ENCODE measurements at regions not wholly inside any gene's neighbourhood (a gene's known extent, or its start where the extent isn't known, plus 50 kb on each side); places are given as distances from the start of the nearest gene placed in this dataset.
"Not testable (repeated sequence)": the region's sequence is repeated elsewhere in the genome, so short reads cannot be mapped to it uniquely, and the experiment has no call there.

- H3K27me3 ChIP-seq (replicated peaks in 2 of 5; ENCODE audit: control insufficient read depth in 4 of 5, insufficient read depth in 5 of 5, low read length in 4 of 5) = no peaks in the 10 kb centered on the region
- H3K9me3 ChIP-seq (ENCODE audit: control extremely low read depth in 1 of 5, control insufficient read depth in 4 of 5, insufficient read depth in 2 of 5, low read depth in 1 of 5, low read length in 4 of 5) = no peaks in the 10 kb centered on the region
- H3K4me1 ChIP-seq (ENCODE audit: control extremely low read depth in 1 of 4, control insufficient read depth in 4 of 4, insufficient read depth in 4 of 4, low read length in 3 of 4) = no peaks in the 10 kb centered on the region
- H3K27ac ChIP-seq (ENCODE audit: insufficient read depth in 1 of 2, low read depth in 1 of 2, low read length in 2 of 2, poor library complexity in 1 of 2, severe bottlenecking in 2 of 2) = no peak overlapping the region
- H3K36me3 ChIP-seq (ENCODE audit: control insufficient read depth in 4 of 4, insufficient read depth in 4 of 4, low read length in 3 of 4) = no peaks in the 10 kb centered on the region
- CTCF ChIA-PET = interaction anchor here (0.5 kb wide), 1 partner anchor 21 kb away, joined by 3 read pairs; no protein-coding TSS in a partner anchor
- DNase-seq = no peak
- WGBS (ENCODE audit: insufficient coverage) = 77% methylated on average over 2 of the region's 2 CpGs
- H3K4me3 ChIP-seq (ENCODE audit: control insufficient read depth in 1 of 7, extremely low read depth in 1 of 7, insufficient read depth in 4 of 7, low read depth in 2 of 7, low read length in 6 of 7) = no peak overlapping the region
- POLR2A ChIA-PET = no interaction called here
Observed at GRCh38 chr16:25571712-25572111, 120.0 kb upstream of the HS3ST4 start.

- Histone ChIP-seq H3K27me3 (replicated peaks in 2 of 5; ENCODE audit: control insufficient read depth in 4 of 5, insufficient read depth in 5 of 5, low read length in 4 of 5) (no peaks in the 10 kb centered on the region), H3K36me3 (ENCODE audit: control insufficient read depth in 4 of 4, insufficient read depth in 4 of 4, low read length in 3 of 4) (no peaks in the 10 kb centered on the region), H3K4me3 (ENCODE audit: control insufficient read depth in 1 of 7, extremely low read depth in 1 of 7, insufficient read depth in 4 of 7, low read depth in 2 of 7, low read length in 6 of 7) (no peak overlapping the region), H3K4me1 (ENCODE audit: control extremely low read depth in 1 of 4, control insufficient read depth in 4 of 4, insufficient read depth in 4 of 4, low read length in 3 of 4) (no peaks in the 10 kb centered on the region), H3K27ac (ENCODE audit: insufficient read depth in 1 of 2, low read depth in 1 of 2, low read length in 2 of 2, poor library complexity in 1 of 2, severe bottlenecking in 2 of 2) (no peak overlapping the region), H3K9me3 (ENCODE audit: control extremely low read depth in 1 of 5, control insufficient read depth in 4 of 5, insufficient read depth in 2 of 5, low read depth in 1 of 5, low read length in 4 of 5) (no peaks in the 10 kb centered on the region)
- POLR2A ChIA-PET = no interaction called here
- CTCF ChIA-PET = no interaction called here
- DNase-seq = no peak
- WGBS (ENCODE audit: insufficient coverage) = no CpG with 5 or more reads among the region's 3 CpGs
Observed at GRCh38 chr16:25570131-25570530, 121.6 kb upstream of the HS3ST4 start.

DNA sequence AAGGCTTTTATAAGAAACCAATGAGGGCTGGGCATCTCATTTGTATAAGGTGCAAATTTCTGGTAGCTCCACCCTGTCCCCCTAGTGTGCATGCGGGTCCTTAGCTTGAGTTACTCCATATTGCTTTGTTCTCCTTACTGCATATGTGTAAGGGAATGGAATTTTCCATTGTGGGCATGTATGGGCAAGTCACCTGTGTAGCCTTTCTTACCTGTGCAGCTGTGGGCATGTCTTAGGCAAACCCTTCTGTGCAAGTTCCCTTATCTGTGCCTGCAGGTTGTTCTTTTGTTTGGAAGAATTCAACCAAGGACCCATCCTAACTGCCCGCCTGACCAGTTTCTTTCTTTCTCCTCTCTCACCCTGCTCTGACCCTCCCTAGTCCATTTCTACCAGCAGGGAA lies 122.8 kb upstream of the HS3ST4 start:
- POLR2A ChIA-PET = no interaction called here
- CTCF ChIA-PET = no interaction called here
- H3K9me3 ChIP-seq (ENCODE audit: control extremely low read depth in 1 of 5, control insufficient read depth in 4 of 5, insufficient read depth in 2 of 5, low read depth in 1 of 5, low read length in 4 of 5) = no peaks in the 10 kb centered on the region
- H3K36me3 ChIP-seq (ENCODE audit: control insufficient read depth in 4 of 4, insufficient read depth in 4 of 4, low read length in 3 of 4) = no peaks in the 10 kb centered on the region
- WGBS (ENCODE audit: insufficient coverage) = 100% methylated on average over 1 of the region's 2 CpGs
- H3K27ac ChIP-seq (ENCODE audit: insufficient read depth in 1 of 2, low read depth in 1 of 2, low read length in 2 of 2, poor library complexity in 1 of 2, severe bottlenecking in 2 of 2) = no peak overlapping the region
- no peaks in the 10 kb centered on the region for H3K27me3 ChIP-seq (replicated peaks in 2 of 5; ENCODE audit: control insufficient read depth in 4 of 5, insufficient read depth in 5 of 5, low read length in 4 of 5)
- H3K4me1 ChIP-seq (ENCODE audit: control extremely low read depth in 1 of 4, control insufficient read depth in 4 of 4, insufficient read depth in 4 of 4, low read length in 3 of 4) = no peaks in the 10 kb centered on the region
- DNase-seq = no peak
- H3K4me3 ChIP-seq (ENCODE audit: control insufficient read depth in 1 of 7, extremely low read depth in 1 of 7, insufficient read depth in 4 of 7, low read depth in 2 of 7, low read length in 6 of 7) = no peak overlapping the region

- Histone ChIP-seq H3K36me3 (ENCODE audit: control insufficient read depth in 4 of 4, insufficient read depth in 4 of 4, low read length in 3 of 4) (no peaks in the 10 kb centered on the region), H3K27ac (ENCODE audit: insufficient read depth in 1 of 2, low read depth in 1 of 2, low read length in 2 of 2, poor library complexity in 1 of 2, severe bottlenecking in 2 of 2) (no peak overlapping the region), H3K9me3 (ENCODE audit: control extremely low read depth in 1 of 5, control insufficient read depth in 4 of 5, insufficient read depth in 2 of 5, low read depth in 1 of 5, low read length in 4 of 5) (no peaks in the 10 kb centered on the region), H3K27me3 (replicated peaks in 2 of 5; ENCODE audit: control insufficient read depth in 4 of 5, insufficient read depth in 5 of 5, low read length in 4 of 5) (no peaks in the 10 kb centered on the region), H3K4me3 (ENCODE audit: control insufficient read depth in 1 of 7, extremely low read depth in 1 of 7, insufficient read depth in 4 of 7, low read depth in 2 of 7, low read length in 6 of 7) (no peak overlapping the region), H3K4me1 (ENCODE audit: control extremely low read depth in 1 of 4, control insufficient read depth in 4 of 4, insufficient read depth in 4 of 4, low read length in 3 of 4) (no peaks in the 10 kb centered on the region)
- WGBS (ENCODE audit: insufficient coverage) = 71% methylated on average over 1 of the region's 3 CpGs
- ChIA-PET CTCF (no interaction called here), POLR2A (no interaction called here)
- DNase-seq = no peak
Observed at GRCh38 chr16:25566183-25566582, 125.6 kb upstream of the HS3ST4 start.

- Histone ChIP-seq H3K4me3 (ENCODE audit: control insufficient read depth in 1 of 7, extremely low read depth in 1 of 7, insufficient read depth in 4 of 7, low read depth in 2 of 7, low read length in 6 of 7) (no peak overlapping the region), H3K4me1 (ENCODE audit: control extremely low read depth in 1 of 4, control insufficient read depth in 4 of 4, insufficient read depth in 4 of 4, low read length in 3 of 4) (no peaks in the 10 kb centered on the region), H3K36me3 (ENCODE audit: control insufficient read depth in 4 of 4, insufficient read depth in 4 of 4, low read length in 3 of 4) (no peaks in the 10 kb centered on the region), H3K27ac (ENCODE audit: insufficient read depth in 1 of 2, low read depth in 1 of 2, low read length in 2 of 2, poor library complexity in 1 of 2, severe bottlenecking in 2 of 2) (no peak overlapping the region), H3K9me3 (ENCODE audit: control extremely low read depth in 1 of 5, control insufficient read depth in 4 of 5, insufficient read depth in 2 of 5, low read depth in 1 of 5, low read length in 4 of 5) (no peaks in the 10 kb centered on the region), H3K27me3 (replicated peaks in 2 of 5; ENCODE audit: control insufficient read depth in 4 of 5, insufficient read depth in 5 of 5, low read length in 4 of 5) (no peaks in the 10 kb centered on the region)
- CTCF ChIA-PET = no interaction called here
- no peak for DNase-seq
- POLR2A ChIA-PET = no interaction called here
- 88% methylated on average over 1 of the region's 4 CpGs for WGBS (ENCODE audit: insufficient coverage)
Observed at GRCh38 chr16:25563700-25564099, 128.1 kb upstream of the HS3ST4 start.

- H3K9me3 ChIP-seq (ENCODE audit: control extremely low read depth in 1 of 5, control insufficient read depth in 4 of 5, insufficient read depth in 2 of 5, low read depth in 1 of 5, low read length in 4 of 5); CTCF ChIA-PET; H3K4me3 ChIP-seq (ENCODE audit: control insufficient read depth in 1 of 7, extremely low read depth in 1 of 7, insufficient read depth in 4 of 7, low read depth in 2 of 7, low read length in 6 of 7); H3K36me3 ChIP-seq (ENCODE audit: control insufficient read depth in 4 of 4, insufficient read depth in 4 of 4, low read length in 3 of 4); DNase-seq; H3K27me3 ChIP-seq (replicated peaks in 2 of 5; ENCODE audit: control insufficient read depth in 4 of 5, insufficient read depth in 5 of 5, low read length in 4 of 5); H3K4me1 ChIP-seq (ENCODE audit: control extremely low read depth in 1 of 4, control insufficient read depth in 4 of 4, insufficient read depth in 4 of 4, low read length in 3 of 4); POLR2A ChIA-PET; H3K27ac ChIP-seq (ENCODE audit: insufficient read depth in 1 of 2, low read depth in 1 of 2, low read length in 2 of 2, poor library complexity in 1 of 2, severe bottlenecking in 2 of 2): not testable (repeated sequence)
- WGBS (ENCODE audit: insufficient coverage) = 100% methylated on average over 2 of the region's 3 CpGs
Observed at GRCh38 chr16:25561723-25562122, 130.0 kb upstream of the HS3ST4 start.

DNA sequence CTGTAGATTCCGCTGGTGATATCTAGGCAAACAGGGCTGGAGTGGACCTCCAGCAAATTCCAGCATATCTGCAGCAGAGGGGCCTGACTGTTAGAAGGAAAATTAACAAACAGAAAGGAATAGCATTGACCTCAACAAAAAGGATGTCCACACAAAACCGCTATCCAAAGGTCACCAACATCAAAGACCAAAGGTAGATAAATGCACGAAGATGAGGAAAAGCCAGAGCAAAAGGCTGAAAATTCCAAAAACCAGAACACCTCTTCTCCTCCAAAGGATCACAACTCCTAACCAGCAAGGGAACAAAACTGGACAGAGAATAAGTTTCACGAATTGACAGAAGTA lies 134.8 kb upstream of the HS3ST4 start:
- H3K4me3 ChIP-seq (ENCODE audit: control insufficient read depth in 1 of 7, extremely low read depth in 1 of 7, insufficient read depth in 4 of 7, low read depth in 2 of 7, low read length in 6 of 7); H3K27ac ChIP-seq (ENCODE audit: insufficient read depth in 1 of 2, low read depth in 1 of 2, low read length in 2 of 2, poor library complexity in 1 of 2, severe bottlenecking in 2 of 2); CTCF ChIA-PET; H3K27me3 ChIP-seq (replicated peaks in 2 of 5; ENCODE audit: control insufficient read depth in 4 of 5, insufficient read depth in 5 of 5, low read length in 4 of 5); H3K4me1 ChIP-seq (ENCODE audit: control extremely low read depth in 1 of 4, control insufficient read depth in 4 of 4, insufficient read depth in 4 of 4, low read length in 3 of 4); H3K36me3 ChIP-seq (ENCODE audit: control insufficient read depth in 4 of 4, insufficient read depth in 4 of 4, low read length in 3 of 4); POLR2A ChIA-PET; H3K9me3 ChIP-seq (ENCODE audit: control extremely low read depth in 1 of 5, control insufficient read depth in 4 of 5, insufficient read depth in 2 of 5, low read depth in 1 of 5, low read length in 4 of 5); DNase-seq: not testable (repeated sequence)
- 100% methylated on average over 3 of the region's 4 CpGs for WGBS (ENCODE audit: insufficient coverage)
